ENCODE measurements at regions not wholly inside any gene's neighbourhood (a gene's known extent, or its start where the extent isn't known, plus 50 kb on each side); places are given as distances from the start of the nearest gene placed in this dataset.

DNA sequence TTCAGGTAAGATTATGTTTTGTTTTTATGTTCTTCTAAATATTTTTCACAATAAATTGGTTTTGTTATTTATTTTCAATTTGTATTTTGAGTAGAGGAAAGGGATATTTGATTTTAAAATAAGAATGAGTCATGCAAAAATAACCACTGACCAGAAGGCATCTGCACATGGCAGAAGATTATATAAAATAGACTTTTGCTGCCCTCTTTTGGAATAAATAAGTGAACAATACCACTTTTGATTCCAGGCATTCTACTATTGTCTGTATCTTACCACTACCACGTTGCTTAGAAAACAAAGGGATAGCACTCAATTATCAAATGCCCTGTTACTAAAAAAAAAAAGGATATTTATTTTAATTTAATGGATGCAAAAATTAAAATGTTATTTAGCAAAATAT, 227.3 kb upstream of the ITGA1 start:
- TF ChIP-seq, protein P1, sequence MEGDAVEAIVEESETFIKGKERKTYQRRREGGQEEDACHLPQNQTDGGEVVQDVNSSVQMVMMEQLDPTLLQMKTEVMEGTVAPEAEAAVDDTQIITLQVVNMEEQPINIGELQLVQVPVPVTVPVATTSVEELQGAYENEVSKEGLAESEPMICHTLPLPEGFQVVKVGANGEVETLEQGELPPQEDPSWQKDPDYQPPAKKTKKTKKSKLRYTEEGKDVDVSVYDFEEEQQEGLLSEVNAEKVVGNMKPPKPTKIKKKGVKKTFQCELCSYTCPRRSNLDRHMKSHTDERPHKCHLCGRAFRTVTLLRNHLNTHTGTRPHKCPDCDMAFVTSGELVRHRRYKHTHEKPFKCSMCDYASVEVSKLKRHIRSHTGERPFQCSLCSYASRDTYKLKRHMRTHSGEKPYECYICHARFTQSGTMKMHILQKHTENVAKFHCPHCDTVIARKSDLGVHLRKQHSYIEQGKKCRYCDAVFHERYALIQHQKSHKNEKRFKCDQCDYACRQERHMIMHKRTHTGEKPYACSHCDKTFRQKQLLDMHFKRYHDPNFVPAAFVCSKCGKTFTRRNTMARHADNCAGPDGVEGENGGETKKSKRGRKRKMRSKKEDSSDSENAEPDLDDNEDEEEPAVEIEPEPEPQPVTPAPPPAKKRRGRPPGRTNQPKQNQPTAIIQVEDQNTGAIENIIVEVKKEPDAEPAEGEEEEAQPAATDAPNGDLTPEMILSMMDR (IDR thresholded peaks at IDR 0.05) = no peak
- no peak for TF ChIP-seq POLR2A (IDR thresholded peaks at IDR 0.05)

Data from uterus (tissue), 2 donors.